AG08395 (cell line): ENCODE measurements at regions not wholly inside any gene's neighbourhood (a gene's known extent, or its start where the extent isn't known, plus 50 kb on each side); places are given as distances from the start of the nearest gene placed in this dataset.
"Not testable (repeated sequence)": the region's sequence is repeated elsewhere in the genome, so short reads cannot be mapped to it uniquely, and the experiment has no call there.

ENCODE experiments used
- DNase-seq: peaks from one replicate; pipeline ENCODE4 v3.0.0; 2012; ENCODE audit warnings: mixed read lengths, low spot score

- DNase-seq, result no peak
Observed at GRCh38 chr6:94902974-94903628, 674.2 kb upstream of the MANEA start.

GRCh38 chr6:94899191-94899590 lies 678.1 kb upstream of the MANEA start:
- no peak for DNase-seq

- no peak for DNase-seq
Observed at GRCh38 chr6:94894300-94894699, 683.0 kb upstream of the MANEA start.

- DNase-seq, result no peak
Observed at GRCh38 chr6:94893327-94893726, 684.0 kb upstream of the MANEA start.

GRCh38 chr6:94873819-94874218 lies 703.5 kb upstream of the MANEA start:
- DNase-seq, result not testable (repeated sequence)

- no peak for DNase-seq
Observed at GRCh38 chr6:94862112-94862511, 715.2 kb upstream of the MANEA start.

GRCh38 chr6:94859924-94860323 lies 717.4 kb upstream of the MANEA start:
- DNase-seq, result no peak

GRCh38 chr6:94856999-94857398 lies 720.3 kb upstream of the MANEA start:
- not testable (repeated sequence) for DNase-seq

GRCh38 chr6:94851329-94851728 lies 726.0 kb upstream of the MANEA start:
- DNase-seq, result not testable (repeated sequence)

GRCh38 chr6:94845742-94846141 lies 731.6 kb upstream of the MANEA start:
- no peak for DNase-seq

- no peak for DNase-seq
Observed at GRCh38 chr6:94835264-94835663, 742.1 kb upstream of the MANEA start.

- DNase-seq, result no peak
Observed at GRCh38 chr6:94813806-94814205, 763.5 kb upstream of the MANEA start.

- no peak for DNase-seq
Observed at GRCh38 chr6:94801344-94801743, 776.0 kb upstream of the MANEA start.

GRCh38 chr6:94785514-94785913 lies 791.8 kb upstream of the MANEA start:
- DNase-seq, result no peak

- DNase-seq, result not testable (repeated sequence)
Observed at GRCh38 chr6:94785081-94785480, 792.3 kb upstream of the MANEA start.

GRCh38 chr6:94769197-94769596 lies 808.1 kb upstream of the MANEA start:
- no peak for DNase-seq

- no peak for DNase-seq
Observed at GRCh38 chr6:94751641-94752329, 825.5 kb upstream of the MANEA start.

- no peak for DNase-seq
Observed at GRCh38 chr6:94736236-94736635, 841.1 kb upstream of the MANEA start.

GRCh38 chr6:94735270-94735669 lies 842.1 kb upstream of the MANEA start:
- DNase-seq, result no peak

GRCh38 chr6:94734751-94735150 lies 842.6 kb upstream of the MANEA start:
- no peak for DNase-seq

GRCh38 chr6:94733066-94733465 lies 844.3 kb upstream of the MANEA start:
- DNase-seq, result no peak

GRCh38 chr6:94727710-94728109 lies 849.6 kb upstream of the MANEA start:
- no peak for DNase-seq

GRCh38 chr6:94721459-94721858 lies 855.9 kb upstream of the MANEA start:
- no peak for DNase-seq

GRCh38 chr6:94713446-94713845 lies 863.9 kb upstream of the MANEA start:
- DNase-seq, result no peak
